HFFc6 (cell line): ENCODE measurements at regions not wholly inside any gene's neighbourhood (a gene's known extent, or its start where the extent isn't known, plus 50 kb on each side); places are given as distances from the start of the nearest gene placed in this dataset.

ENCODE experiments used
- DNase-seq: peaks from one replicate; pipeline ENCODE4 v3.0.0-alpha.2; 2018
- H3K27ac Mint-ChIP-seq: 2 replicates; pipeline ENCODE4 v1.8.0; 2020; ENCODE audit warnings: mild to moderate bottlenecking, mixed read lengths
- H3K27me3 Mint-ChIP-seq: 2 replicates; pipeline ENCODE4 v1.8.0; 2021; ENCODE audit warnings: mild to moderate bottlenecking, moderate library complexity, mixed read lengths; ENCODE audit not compliant: insufficient read depth
- H3K36me3 Mint-ChIP-seq: 2 replicates; pipeline ENCODE4 v1.8.0; 2021; ENCODE audit warnings: low read depth, mixed read lengths
- H3K4me1 Mint-ChIP-seq: 2 replicates; pipeline ENCODE4 v1.8.0; 2020; ENCODE audit warnings: low read depth, mixed read lengths
- H3K4me3 Mint-ChIP-seq: 2 replicates; pipeline ENCODE4 v1.8.0; 2020; ENCODE audit warnings: mild to moderate bottlenecking, moderate library complexity, mixed read lengths
- H3K9me3 Mint-ChIP-seq: 2 replicates; pipeline ENCODE4 v1.8.0; 2020; ENCODE audit warnings: mild to moderate bottlenecking, mixed read lengths
- CTCF ChIP-seq: fragments of 200-600 bp; sonication (generic); IDR thresholded peaks from 2 replicates; pipeline ENCODE4 v1.5.0; 2021; ENCODE audit warnings: antibody characterized with exemption, mild to moderate bottlenecking

GRCh38 chr2:773256-774160 is 96.3 kb upstream of the TMEM18 start:
- Mint-ChIP-seq H3K27ac (no peak overlapping the region), H3K4me1 (no peaks in the 10 kb centered on the region), H3K4me3 (no peak overlapping the region), H3K9me3 (peaks cover 35% of the 10 kb centered on the region), H3K36me3 (no peaks in the 10 kb centered on the region), H3K27me3 (peaks cover 6% of the 10 kb centered on the region)
- DNase-seq = no peak
- TF ChIP-seq CTCF = no peak

GRCh38 chr2:771538-771937 is 94.3 kb upstream of the TMEM18 start:
- TF ChIP-seq CTCF = no peak
- Mint-ChIP-seq H3K4me1 (no peaks in the 10 kb centered on the region), H3K36me3 (no peaks in the 10 kb centered on the region), H3K4me3 (no peak overlapping the region), H3K27me3 (peaks cover 5% of the 10 kb centered on the region), H3K9me3 (peaks cover 31% of the 10 kb centered on the region), H3K27ac (no peak overlapping the region)
- DNase-seq = no peak

- DNase-seq = no peak
- H3K4me3 Mint-ChIP-seq = no peak overlapping the region
- TF ChIP-seq CTCF = no peak
- no peaks in the 10 kb centered on the region for H3K4me1 Mint-ChIP-seq
- H3K27me3 Mint-ChIP-seq = peaks cover 5% of the 10 kb centered on the region
- peaks cover 31% of the 10 kb centered on the region for H3K9me3 Mint-ChIP-seq
- H3K27ac Mint-ChIP-seq = no peak overlapping the region
- no peaks in the 10 kb centered on the region for H3K36me3 Mint-ChIP-seq
These were observed 93.6 kb upstream of the TMEM18 start for GRCh38 chr2:770776-771175.

GRCh38 chr2:769771-770170 is 92.6 kb upstream of the TMEM18 start:
- Mint-ChIP-seq H3K9me3 (peaks cover 31% of the 10 kb centered on the region), H3K4me3 (no peak overlapping the region), H3K27me3 (peaks cover 5% of the 10 kb centered on the region), H3K4me1 (no peaks in the 10 kb centered on the region), H3K36me3 (no peaks in the 10 kb centered on the region), H3K27ac (no peak overlapping the region)
- no peak for TF ChIP-seq CTCF
- no peak for DNase-seq

- Mint-ChIP-seq H3K9me3 (peaks cover 24% of the 10 kb centered on the region), H3K27me3 (peaks cover 3% of the 10 kb centered on the region; the same call in 1 of the 2 replicates), H3K27ac (no peak overlapping the region), H3K36me3 (no peaks in the 10 kb centered on the region), H3K4me3 (no peak overlapping the region), H3K4me1 (no peaks in the 10 kb centered on the region)
- no peak for TF ChIP-seq CTCF
- no peak for DNase-seq
These were observed 91.2 kb upstream of the TMEM18 start for GRCh38 chr2:768451-768850.
